SIG-M5 treated with dmso at 0.1 percent for 504 hours (cell line): ENCODE measurements at regions not wholly inside any gene's neighbourhood (a gene's known extent, or its start where the extent isn't known, plus 50 kb on each side); places are given as distances from the start of the nearest gene placed in this dataset.

ENCODE experiments used
- DNase-seq: peaks from one replicate; lab custom pipeline; 2025; ENCODE audit not compliant: unreplicated experiment; lab: John Stamatoyannopoulos, UW

DNA sequence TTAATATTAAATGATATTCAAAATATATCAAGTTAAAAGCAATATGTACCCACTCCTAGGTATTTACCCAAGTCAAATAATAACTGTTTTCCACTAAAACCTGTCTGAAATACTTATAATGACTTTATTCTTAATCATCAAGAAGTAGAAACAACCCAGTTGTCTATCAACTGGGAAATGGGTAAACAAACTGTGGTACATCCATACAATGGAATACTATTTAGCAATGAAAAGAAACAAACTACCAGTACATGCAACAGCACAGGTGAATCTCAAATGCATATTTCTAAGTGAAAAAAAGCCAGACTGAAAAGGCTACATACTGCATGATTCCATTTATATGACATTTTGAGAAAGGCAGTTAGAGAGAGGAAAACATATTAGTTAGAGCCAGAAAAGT lies 559.9 kb downstream of the MBD2 start:
- DNase-seq: no peak

DNA sequence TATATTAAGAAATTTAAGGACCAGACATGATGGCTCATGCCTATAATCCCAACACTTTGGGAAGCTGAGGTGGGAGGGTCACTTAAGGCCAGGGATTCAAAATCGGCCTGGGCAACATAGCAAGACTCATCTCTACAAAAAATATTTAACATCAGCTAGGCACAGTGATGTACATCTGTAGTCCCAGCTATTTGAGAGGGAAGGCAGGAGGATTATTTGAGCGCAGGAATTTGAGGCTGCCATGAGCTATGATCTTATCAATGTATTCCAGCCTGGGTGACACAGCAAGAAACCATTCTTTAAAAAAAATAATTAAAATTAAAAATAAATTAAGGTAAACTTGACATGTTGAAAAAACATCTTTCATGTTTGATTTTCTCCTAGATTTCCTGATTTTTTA lies 564.2 kb downstream of the MBD2 start:
- DNase-seq: no peak

GRCh38 chr18:53657257-53657656 lies 567.2 kb downstream of the MBD2 start:
- no peak for DNase-seq

- no peak for DNase-seq
Observed at GRCh38 chr18:53649621-53650020, 574.8 kb downstream of the MBD2 start.

- DNase-seq: no peak
Observed at GRCh38 chr18:53644799-53645471, 579.5 kb downstream of the MBD2 start.

DNA sequence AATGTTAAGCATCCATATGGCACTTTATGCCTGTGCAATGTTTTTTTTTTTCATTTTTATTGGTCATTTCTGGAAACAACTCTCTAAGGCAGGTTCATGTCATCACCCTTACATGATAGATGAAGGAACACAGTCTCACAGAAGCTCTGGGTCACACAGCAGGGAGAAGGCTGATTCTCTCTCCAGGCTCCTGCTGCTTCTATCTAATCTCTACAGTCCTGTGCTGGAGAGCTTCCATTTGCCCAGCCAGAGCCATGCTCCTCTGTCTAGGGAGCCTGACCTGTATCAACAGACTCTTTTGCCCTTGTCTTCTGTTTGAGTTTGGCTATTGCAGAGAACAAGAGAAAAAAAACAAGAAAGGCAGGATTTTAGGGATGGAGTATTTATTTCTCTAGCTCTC lies 584.8 kb downstream of the MBD2 start:
- DNase-seq: no peak

DNA sequence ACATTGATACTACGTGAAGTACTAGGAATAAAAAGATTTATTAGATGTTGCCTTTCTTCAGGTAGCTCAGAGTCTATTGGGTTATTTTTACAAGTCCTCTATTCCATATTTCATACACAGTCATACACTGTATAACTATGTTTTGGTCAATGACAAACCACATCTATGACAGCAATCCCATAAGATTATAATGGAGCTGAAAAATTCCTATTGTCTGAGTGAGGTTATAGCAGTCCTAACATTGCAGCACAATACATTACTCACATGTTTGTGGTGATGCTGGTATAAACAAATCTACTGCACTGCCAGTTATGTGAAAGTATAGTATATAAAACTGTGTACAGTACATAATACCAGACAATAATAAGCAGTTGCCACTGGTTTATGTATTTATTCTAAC lies 595.1 kb downstream of the MBD2 start:
- DNase-seq: no peak

DNA sequence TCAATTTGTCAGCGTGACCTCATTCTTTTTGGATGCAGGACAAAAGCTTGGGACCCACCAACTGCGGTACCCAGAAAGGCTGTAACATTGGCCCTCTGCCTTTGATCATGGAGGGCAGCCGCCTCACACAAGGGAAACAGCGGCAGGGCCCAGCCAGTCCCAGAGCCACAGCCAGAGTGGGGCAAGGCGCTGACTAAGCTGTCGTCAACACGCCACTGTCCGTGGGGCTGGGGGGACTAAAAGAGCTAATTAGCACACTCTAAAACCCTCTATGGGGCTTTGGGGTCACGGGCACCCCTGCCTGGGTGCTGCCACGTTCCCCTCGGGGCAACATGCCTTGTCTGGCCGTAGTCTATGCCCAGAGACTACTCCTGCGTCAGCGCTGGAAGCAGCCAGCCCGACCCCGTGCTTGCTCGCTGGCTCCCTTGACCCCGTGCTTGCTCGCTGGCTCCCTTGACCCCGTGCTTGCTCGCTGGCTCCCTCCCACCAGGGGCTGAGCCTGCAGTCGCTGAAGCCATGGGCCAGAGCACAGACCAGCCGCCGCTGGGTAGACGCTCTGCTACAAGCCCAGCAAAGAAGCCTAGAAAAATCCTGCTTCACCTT lies 598.4 kb downstream of the MBD2 start:
- no peak for DNase-seq

DNA sequence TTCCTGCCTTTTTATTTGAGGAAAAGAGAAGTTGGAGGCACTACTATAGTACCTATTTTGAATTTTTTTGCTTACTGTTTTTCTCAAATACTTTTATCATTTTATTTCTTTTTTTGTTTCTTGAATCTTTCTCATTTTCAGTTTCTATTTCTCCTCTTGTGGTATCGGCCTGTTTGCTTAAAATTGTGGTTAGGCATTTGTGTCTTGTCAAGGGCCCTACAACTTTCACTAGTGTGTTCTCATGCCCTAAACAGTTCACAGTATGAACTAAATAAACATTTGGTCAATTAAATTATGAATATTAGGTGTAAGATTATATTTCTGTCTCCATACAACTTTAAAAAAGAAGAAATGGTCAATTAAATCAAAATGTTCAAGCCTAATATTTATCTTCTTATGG lies 613.5 kb downstream of the MBD2 start:
- DNase-seq: no peak

DNA sequence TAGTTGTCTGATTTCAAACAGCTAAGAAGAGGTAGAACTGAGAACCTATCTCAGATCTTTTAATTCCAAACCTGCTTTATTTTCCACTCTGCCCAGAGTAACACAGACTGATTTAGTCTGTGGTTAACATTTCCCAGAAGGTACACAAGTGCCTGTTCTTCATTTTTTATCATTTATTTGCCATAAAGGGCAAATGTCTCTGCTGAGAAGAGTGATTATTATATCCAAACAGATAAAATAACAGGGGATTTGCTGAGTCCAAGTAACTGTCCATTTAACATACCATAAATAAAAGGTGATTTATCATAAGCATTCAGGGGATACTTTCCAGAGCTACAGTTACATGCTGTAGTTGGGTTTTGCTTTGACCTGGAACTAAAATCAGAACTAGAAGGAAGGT lies 617.7 kb downstream of the MBD2 start:
- DNase-seq: no peak

DNA sequence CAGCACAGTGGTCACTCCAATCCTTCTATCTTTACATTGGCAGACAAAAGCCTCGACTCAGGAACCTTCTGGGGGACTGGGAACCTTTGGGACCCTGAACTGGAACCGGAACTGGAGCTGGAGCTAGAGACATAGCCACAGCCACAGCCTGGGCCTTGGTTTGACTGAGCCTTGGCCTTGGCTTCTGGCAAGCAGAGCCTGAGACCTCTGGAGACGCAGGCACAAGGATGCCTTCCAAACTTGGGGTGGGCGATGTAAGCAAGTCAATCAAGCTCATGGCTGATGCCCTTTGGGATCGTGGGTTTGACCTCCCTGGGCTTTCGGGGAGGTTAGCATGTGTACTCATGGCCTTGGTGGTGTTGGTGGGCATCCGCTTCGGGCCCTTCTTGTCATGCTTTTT lies 619.3 kb downstream of the MBD2 start:
- DNase-seq: no peak

- no peak for DNase-seq
Observed at GRCh38 chr18:53603276-53603675, 621.2 kb downstream of the MBD2 start.

GRCh38 chr18:53601344-53601743 lies 623.1 kb downstream of the MBD2 start:
- DNase-seq: no peak

DNA sequence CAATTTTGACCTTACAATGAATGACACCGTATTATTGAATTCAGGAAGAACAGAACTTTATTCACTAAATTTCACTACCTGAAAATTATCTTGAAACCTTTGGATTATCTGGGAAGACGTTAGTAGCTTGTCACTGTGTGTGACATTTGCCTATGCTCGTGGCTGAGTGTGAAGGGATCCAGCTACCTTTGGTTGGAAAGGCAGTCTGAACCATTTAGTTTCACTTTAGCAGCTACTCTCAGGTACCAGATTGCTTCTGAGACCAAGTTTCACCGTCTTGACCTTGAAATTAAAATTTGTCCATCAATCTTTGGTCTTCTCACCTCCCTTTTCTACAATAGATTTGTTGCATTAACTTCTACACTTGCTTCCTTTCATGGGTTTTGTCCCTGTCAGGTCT lies 637.5 kb downstream of the MBD2 start:
- DNase-seq: no peak
